WTC11 (cell line): ENCODE measurements at regions not wholly inside any gene's neighbourhood (a gene's known extent, or its start where the extent isn't known, plus 50 kb on each side); places are given as distances from the start of the nearest gene placed in this dataset.

ENCODE experiments used
- ATAC-seq: fragments of 200-7000 bp; cut with Tn5 transposase; 2 replicates; pipeline ENCODE4 v1.10.0; 2021; ENCODE audit warnings: mild to moderate bottlenecking, moderate library complexity
- CTCF ChIA-PET: fragments of 300-600 bp; sonication (Branson Sonifier 250); formaldehyde crosslinking; loops from one replicate; lab custom pipeline; 2021; ENCODE audit warnings: antibody characterized with exemption; lab: Charles Lee
- POLR2A ChIA-PET: fragments of 350-600 bp; sonication (Branson Sonifier 250); formaldehyde crosslinking; loops from one replicate; lab custom pipeline; 2021; ENCODE audit warnings: antibody characterized with exemption; lab: Charles Lee
- DNase-seq: peaks from one replicate; pipeline ENCODE4 v3.0.0; 2021; ENCODE audit warnings: low spot score
- H3K27ac Mint-ChIP-seq: 2 replicates; pipeline ENCODE4 v1.8.0; 2021; ENCODE audit warnings: mixed read lengths
- H3K27me3 Mint-ChIP-seq: 2 replicates; pipeline ENCODE4 v1.8.0; 2021; ENCODE audit warnings: low read depth, mild to moderate bottlenecking, moderate library complexity, mixed read lengths
- H3K36me3 Mint-ChIP-seq: 2 replicates; pipeline ENCODE4 v1.8.0; 2021; ENCODE audit warnings: mixed read lengths
- H3K4me1 Mint-ChIP-seq: 2 replicates; pipeline ENCODE4 v1.8.0; 2022; ENCODE audit warnings: mixed read lengths
- H3K4me3 Mint-ChIP-seq: 2 replicates; pipeline ENCODE4 v1.8.0; 2021; ENCODE audit warnings: mild to moderate bottlenecking, moderate library complexity, mixed read lengths
- H3K9me3 Mint-ChIP-seq: 2 replicates; pipeline ENCODE4 v1.8.0; 2021; ENCODE audit warnings: mixed read lengths
- CBFB ChIP-seq: sonication (generic); formaldehyde crosslinking; IDR thresholded peaks from 2 replicates; pipeline ENCODE4 v1.8.1; 2022; ENCODE audit warnings: mild to moderate bottlenecking, low read depth, missing genetic modification reagents
- FOXK1 ChIP-seq: sonication (generic); formaldehyde crosslinking; IDR thresholded peaks from 2 replicates; pipeline ENCODE4 v1.8.0; 2022; ENCODE audit warnings: mild to moderate bottlenecking, moderate library complexity, missing genetic modification reagents
- GRHL2 ChIP-seq: fragments of 250-450 bp; sonication (Bioruptor Pico); IDR thresholded peaks from 2 replicates; pipeline ENCODE4 v1.8.0; 2022; ENCODE audit warnings: mild to moderate bottlenecking, moderate library complexity; ENCODE audit not compliant: insufficient replicate concordance, severe bottlenecking
- JUN ChIP-seq: sonication (generic); formaldehyde crosslinking; IDR thresholded peaks from 2 replicates; pipeline ENCODE4 v1.8.0; 2023; ENCODE audit warnings: mild to moderate bottlenecking, missing genetic modification reagents
- KAT7 ChIP-seq: sonication (generic); formaldehyde crosslinking; IDR thresholded peaks from 2 replicates; pipeline ENCODE4 v1.8.1; 2023; ENCODE audit warnings: missing genetic modification reagents, mild to moderate bottlenecking, borderline replicate concordance
- NR3C1 ChIP-seq: sonication (generic); formaldehyde crosslinking; conservative IDR thresholded peaks from 2 replicates; pipeline ENCODE4 v1.8.1; 2023; ENCODE audit warnings: low read depth, mild to moderate bottlenecking, missing genetic modification reagents
- PRRX2 ChIP-seq: fragments of 250-450 bp; sonication (Bioruptor Pico); IDR thresholded peaks from 2 replicates; pipeline ENCODE4 v1.8.0; 2021; ENCODE audit warnings: mild to moderate bottlenecking
- ZNF138 ChIP-seq: sonication (generic); formaldehyde crosslinking; conservative IDR thresholded peaks from 2 replicates; pipeline ENCODE4 v1.8.1; 2022; ENCODE audit warnings: mild to moderate bottlenecking, moderate library complexity, missing genetic modification reagents
- ZNF219 ChIP-seq: sonication (generic); formaldehyde crosslinking; IDR thresholded peaks from 2 replicates; pipeline ENCODE4 v1.8.0; 2023; ENCODE audit warnings: missing genetic modification reagents, mild to moderate bottlenecking, borderline replicate concordance
- ZNF232 ChIP-seq: sonication (generic); formaldehyde crosslinking; IDR thresholded peaks from 2 replicates; pipeline ENCODE4 v1.8.0; 2022; ENCODE audit warnings: mild to moderate bottlenecking, missing genetic modification reagents
- TF ChIP-seq, protein P1 (sequence below): sonication (generic); formaldehyde crosslinking; IDR thresholded peaks from 2 replicates; pipeline ENCODE4 v1.8.0; 2022; ENCODE audit warnings: mild to moderate bottlenecking, missing genetic modification reagents
- TF ChIP-seq, protein P2 (sequence below): fragments of 250-450 bp; sonication (Bioruptor Pico); conservative IDR thresholded peaks from 2 replicates; pipeline ENCODE4 v1.9.0; 2021; ENCODE audit warnings: mild to moderate bottlenecking
- TF ChIP-seq, protein P3 (sequence below): fragments of 250-450 bp; sonication (Bioruptor Pico); IDR thresholded peaks from 2 replicates; pipeline ENCODE4 v1.9.0; 2021; ENCODE audit warnings: mild to moderate bottlenecking, borderline replicate concordance
- TF ChIP-seq, protein P4 (sequence below): sonication (generic); formaldehyde crosslinking; IDR thresholded peaks from 2 replicates; pipeline ENCODE4 v1.8.1; 2023; ENCODE audit warnings: mild to moderate bottlenecking, moderate library complexity, missing genetic modification reagents
- TF ChIP-seq, protein P5 (sequence below): sonication (generic); formaldehyde crosslinking; IDR thresholded peaks from 2 replicates; pipeline ENCODE4 v1.8.1; 2022; ENCODE audit warnings: mild to moderate bottlenecking, moderate library complexity, missing genetic modification reagents
- TF ChIP-seq, protein P6 (sequence below): sonication (generic); formaldehyde crosslinking; IDR thresholded peaks from 2 replicates; pipeline ENCODE4 v1.8.0; 2023; ENCODE audit warnings: missing genetic modification reagents, mild to moderate bottlenecking, borderline replicate concordance
- TF ChIP-seq, protein P7 (sequence below): sonication (generic); formaldehyde crosslinking; IDR thresholded peaks from 2 replicates; pipeline ENCODE4 v1.8.1; 2022; ENCODE audit warnings: low read depth, mild to moderate bottlenecking, moderate library complexity, missing genetic modification reagents, borderline replicate concordance

DNA sequence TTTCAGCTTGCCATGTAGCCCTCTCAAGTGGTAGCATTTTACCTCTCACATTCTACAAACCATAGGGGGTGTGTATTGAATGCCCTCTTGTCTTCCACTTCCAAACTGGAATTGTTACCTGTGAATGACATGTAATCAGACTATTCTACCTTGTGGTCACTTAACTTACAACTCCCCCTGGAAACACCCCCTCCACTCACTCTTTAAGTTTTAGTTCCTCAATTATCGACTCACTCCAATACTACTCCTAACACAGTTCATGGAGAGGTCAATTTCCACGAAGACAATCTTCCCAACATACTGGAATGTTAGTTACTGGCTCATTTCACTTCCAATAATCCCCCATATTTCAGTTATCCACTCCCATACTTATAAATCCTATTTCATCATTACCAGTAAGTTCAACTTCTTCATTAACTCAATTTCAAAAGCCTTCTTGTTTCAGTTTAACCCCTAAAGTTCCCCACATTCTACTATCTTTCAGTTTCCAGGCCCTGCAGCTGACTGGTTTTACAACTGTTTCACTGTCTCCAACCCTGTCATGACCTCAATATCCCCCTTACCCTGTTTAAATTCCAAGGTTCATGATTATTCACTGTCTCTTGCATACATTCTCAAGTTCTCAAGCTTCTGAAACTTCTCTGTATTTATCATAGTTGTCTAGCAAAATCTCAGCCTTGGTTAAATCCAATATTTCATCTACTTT lies 92.5 kb downstream of the C11orf87 start:
- DNase-seq: no peak
- Mint-ChIP-seq H3K27ac (no peak overlapping the region), H3K4me1 (no peaks in the 10 kb centered on the region), H3K27me3 (no peaks in the 10 kb centered on the region; the same call in 1 of the 2 replicates), H3K4me3 (no peak overlapping the region), H3K9me3 (no peaks in the 10 kb centered on the region), H3K36me3 (no peaks in the 10 kb centered on the region)
- CTCF ChIA-PET: no interaction called here
- ATAC-seq: no peak
- POLR2A ChIA-PET: no interaction called here
- TF ChIP-seq CBFB (CRISPR knock-in tag): no peak
- TF ChIP-seq, protein P1, sequence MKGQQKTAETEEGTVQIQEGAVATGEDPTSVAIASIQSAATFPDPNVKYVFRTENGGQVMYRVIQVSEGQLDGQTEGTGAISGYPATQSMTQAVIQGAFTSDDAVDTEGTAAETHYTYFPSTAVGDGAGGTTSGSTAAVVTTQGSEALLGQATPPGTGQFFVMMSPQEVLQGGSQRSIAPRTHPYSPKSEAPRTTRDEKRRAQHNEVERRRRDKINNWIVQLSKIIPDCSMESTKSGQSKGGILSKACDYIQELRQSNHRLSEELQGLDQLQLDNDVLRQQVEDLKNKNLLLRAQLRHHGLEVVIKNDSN: no peak
- no peak for TF ChIP-seq PRRX2
- TF ChIP-seq ZNF219 (CRISPR knock-in tag): no peak
- no peak for TF ChIP-seq GRHL2
- TF ChIP-seq, protein P2, sequence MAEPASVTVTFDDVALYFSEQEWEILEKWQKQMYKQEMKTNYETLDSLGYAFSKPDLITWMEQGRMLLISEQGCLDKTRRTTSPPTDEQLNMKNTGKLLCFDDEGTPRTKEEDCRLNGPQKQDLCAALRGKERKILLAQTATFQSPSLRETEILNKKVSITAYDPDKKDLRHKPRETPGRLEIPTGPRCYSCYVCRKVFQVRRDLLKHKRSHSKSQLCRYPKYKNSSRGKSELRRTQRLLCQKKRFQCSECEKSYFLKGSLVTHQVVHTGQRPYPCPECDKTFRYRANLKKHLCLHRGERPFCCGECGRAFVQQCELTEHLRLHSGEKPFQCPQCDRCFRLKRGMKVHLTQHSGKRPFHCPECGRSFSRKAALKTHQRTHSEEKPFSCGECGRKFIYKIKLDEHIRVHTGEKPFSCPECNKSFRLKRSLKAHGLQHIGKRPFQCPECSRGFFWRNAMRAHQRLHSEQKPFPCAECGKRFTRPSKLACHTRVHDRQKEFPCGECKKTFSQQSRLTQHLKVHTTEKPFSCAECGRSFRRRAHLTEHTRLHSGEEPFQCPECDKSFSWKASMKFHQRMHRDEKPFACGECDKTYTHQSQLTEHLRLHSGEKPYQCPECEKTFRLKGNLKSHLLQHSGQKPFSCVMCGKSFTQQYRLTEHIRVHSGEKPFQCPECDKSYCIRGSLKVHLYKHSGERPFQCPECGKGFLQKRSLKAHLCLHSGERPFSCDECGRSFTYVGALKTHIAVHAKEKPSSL: no peak
- TF ChIP-seq, protein P3, sequence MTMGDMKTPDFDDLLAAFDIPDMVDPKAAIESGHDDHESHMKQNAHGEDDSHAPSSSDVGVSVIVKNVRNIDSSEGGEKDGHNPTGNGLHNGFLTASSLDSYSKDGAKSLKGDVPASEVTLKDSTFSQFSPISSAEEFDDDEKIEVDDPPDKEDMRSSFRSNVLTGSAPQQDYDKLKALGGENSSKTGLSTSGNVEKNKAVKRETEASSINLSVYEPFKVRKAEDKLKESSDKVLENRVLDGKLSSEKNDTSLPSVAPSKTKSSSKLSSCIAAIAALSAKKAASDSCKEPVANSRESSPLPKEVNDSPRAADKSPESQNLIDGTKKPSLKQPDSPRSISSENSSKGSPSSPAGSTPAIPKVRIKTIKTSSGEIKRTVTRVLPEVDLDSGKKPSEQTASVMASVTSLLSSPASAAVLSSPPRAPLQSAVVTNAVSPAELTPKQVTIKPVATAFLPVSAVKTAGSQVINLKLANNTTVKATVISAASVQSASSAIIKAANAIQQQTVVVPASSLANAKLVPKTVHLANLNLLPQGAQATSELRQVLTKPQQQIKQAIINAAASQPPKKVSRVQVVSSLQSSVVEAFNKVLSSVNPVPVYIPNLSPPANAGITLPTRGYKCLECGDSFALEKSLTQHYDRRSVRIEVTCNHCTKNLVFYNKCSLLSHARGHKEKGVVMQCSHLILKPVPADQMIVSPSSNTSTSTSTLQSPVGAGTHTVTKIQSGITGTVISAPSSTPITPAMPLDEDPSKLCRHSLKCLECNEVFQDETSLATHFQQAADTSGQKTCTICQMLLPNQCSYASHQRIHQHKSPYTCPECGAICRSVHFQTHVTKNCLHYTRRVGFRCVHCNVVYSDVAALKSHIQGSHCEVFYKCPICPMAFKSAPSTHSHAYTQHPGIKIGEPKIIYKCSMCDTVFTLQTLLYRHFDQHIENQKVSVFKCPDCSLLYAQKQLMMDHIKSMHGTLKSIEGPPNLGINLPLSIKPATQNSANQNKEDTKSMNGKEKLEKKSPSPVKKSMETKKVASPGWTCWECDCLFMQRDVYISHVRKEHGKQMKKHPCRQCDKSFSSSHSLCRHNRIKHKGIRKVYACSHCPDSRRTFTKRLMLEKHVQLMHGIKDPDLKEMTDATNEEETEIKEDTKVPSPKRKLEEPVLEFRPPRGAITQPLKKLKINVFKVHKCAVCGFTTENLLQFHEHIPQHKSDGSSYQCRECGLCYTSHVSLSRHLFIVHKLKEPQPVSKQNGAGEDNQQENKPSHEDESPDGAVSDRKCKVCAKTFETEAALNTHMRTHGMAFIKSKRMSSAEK (CRISPR knock-in tag): no peak
- no peak for TF ChIP-seq JUN (CRISPR knock-in tag)
- TF ChIP-seq, protein P4, sequence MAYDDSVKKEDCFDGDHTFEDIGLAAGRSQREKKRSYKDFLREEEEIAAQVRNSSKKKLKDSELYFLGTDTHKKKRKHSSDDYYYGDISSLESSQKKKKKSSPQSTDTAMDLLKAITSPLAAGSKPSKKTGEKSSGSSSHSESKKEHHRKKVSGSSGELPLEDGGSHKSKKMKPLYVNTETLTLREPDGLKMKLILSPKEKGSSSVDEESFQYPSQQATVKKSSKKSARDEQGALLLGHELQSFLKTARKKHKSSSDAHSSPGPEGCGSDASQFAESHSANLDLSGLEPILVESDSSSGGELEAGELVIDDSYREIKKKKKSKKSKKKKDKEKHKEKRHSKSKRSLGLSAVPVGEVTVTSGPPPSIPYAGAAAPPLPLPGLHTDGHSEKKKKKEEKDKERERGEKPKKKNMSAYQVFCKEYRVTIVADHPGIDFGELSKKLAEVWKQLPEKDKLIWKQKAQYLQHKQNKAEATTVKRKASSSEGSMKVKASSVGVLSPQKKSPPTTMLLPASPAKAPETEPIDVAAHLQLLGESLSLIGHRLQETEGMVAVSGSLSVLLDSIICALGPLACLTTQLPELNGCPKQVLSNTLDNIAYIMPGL: no peak
- TF ChIP-seq, protein P5, sequence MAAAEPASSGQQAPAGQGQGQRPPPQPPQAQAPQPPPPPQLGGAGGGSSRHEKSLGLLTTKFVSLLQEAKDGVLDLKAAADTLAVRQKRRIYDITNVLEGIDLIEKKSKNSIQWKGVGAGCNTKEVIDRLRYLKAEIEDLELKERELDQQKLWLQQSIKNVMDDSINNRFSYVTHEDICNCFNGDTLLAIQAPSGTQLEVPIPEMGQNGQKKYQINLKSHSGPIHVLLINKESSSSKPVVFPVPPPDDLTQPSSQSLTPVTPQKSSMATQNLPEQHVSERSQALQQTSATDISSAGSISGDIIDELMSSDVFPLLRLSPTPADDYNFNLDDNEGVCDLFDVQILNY (CRISPR knock-in tag): no peak
- TF ChIP-seq FOXK1: no peak
- TF ChIP-seq, protein P6, sequence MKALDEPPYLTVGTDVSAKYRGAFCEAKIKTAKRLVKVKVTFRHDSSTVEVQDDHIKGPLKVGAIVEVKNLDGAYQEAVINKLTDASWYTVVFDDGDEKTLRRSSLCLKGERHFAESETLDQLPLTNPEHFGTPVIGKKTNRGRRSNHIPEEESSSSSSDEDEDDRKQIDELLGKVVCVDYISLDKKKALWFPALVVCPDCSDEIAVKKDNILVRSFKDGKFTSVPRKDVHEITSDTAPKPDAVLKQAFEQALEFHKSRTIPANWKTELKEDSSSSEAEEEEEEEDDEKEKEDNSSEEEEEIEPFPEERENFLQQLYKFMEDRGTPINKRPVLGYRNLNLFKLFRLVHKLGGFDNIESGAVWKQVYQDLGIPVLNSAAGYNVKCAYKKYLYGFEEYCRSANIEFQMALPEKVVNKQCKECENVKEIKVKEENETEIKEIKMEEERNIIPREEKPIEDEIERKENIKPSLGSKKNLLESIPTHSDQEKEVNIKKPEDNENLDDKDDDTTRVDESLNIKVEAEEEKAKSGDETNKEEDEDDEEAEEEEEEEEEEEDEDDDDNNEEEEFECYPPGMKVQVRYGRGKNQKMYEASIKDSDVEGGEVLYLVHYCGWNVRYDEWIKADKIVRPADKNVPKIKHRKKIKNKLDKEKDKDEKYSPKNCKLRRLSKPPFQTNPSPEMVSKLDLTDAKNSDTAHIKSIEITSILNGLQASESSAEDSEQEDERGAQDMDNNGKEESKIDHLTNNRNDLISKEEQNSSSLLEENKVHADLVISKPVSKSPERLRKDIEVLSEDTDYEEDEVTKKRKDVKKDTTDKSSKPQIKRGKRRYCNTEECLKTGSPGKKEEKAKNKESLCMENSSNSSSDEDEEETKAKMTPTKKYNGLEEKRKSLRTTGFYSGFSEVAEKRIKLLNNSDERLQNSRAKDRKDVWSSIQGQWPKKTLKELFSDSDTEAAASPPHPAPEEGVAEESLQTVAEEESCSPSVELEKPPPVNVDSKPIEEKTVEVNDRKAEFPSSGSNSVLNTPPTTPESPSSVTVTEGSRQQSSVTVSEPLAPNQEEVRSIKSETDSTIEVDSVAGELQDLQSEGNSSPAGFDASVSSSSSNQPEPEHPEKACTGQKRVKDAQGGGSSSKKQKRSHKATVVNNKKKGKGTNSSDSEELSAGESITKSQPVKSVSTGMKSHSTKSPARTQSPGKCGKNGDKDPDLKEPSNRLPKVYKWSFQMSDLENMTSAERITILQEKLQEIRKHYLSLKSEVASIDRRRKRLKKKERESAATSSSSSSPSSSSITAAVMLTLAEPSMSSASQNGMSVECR (CRISPR knock-in tag): no peak
- no peak for TF ChIP-seq ZNF138 (CRISPR knock-in tag)
- TF ChIP-seq NR3C1 (CRISPR knock-in tag): no peak
- no peak for TF ChIP-seq KAT7 (CRISPR knock-in tag)
- TF ChIP-seq, protein P7, sequence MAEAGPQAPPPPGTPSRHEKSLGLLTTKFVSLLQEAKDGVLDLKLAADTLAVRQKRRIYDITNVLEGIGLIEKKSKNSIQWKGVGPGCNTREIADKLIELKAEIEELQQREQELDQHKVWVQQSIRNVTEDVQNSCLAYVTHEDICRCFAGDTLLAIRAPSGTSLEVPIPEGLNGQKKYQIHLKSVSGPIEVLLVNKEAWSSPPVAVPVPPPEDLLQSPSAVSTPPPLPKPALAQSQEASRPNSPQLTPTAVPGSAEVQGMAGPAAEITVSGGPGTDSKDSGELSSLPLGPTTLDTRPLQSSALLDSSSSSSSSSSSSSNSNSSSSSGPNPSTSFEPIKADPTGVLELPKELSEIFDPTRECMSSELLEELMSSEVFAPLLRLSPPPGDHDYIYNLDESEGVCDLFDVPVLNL (CRISPR knock-in tag): no peak
- no peak for TF ChIP-seq ZNF232 (CRISPR knock-in tag)
